HG02571 (cell line): ENCODE measurements at regions not wholly inside any gene's neighbourhood (a gene's known extent, or its start where the extent isn't known, plus 50 kb on each side); places are given as distances from the start of the nearest gene placed in this dataset.

ENCODE experiments used
- ATAC-seq: cut with Tn5 transposase; IDR thresholded peaks from one replicate; pipeline ENCODE4 v1.9.1; 2021; ENCODE audit warnings: mild to moderate bottlenecking, moderate library complexity; ENCODE audit not compliant: unreplicated experiment

DNA sequence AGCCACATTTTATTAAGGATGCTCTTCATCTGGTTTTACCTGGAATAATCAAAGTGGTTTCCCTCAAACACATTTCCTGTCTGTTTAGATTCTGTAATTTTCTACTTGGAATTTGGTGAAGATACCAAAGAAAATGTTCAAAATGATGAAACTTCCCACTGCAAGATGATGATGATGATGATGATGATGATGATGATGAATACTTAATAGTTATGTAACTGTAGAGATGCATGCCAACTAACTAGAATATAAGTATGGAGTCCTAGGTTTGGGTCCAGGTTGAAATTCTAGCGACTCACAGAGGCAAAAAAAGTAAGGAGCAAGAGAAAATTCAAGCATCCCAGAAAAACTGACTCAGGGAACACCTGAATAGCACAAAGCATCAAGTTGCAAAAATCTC is 104.0 kb upstream of the KIAA1217 start:
- ATAC-seq: no peak

GRCh38 chr10:24113901-24114300 is 95.0 kb upstream of the KIAA1217 start:
- no peak for ATAC-seq

DNA sequence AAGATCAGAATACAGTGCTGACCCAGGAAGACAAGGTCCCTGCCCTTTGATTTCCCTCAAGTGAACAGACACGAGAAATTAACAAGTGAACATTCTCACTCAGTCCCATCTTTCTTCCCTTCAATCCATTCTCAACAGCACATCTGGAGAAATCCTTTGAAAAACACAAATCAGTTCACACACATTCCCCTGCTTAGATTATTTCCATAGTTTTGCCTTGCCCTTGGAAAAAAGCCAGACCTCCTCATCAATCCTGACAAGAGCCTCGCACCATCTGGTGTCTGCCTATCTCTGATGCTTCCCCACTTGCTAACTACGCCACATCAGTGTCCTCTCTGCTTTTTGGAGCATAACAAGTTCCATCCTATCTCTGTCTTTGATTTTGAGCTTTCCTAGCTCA is 94.4 kb upstream of the KIAA1217 start:
- no peak for ATAC-seq

DNA sequence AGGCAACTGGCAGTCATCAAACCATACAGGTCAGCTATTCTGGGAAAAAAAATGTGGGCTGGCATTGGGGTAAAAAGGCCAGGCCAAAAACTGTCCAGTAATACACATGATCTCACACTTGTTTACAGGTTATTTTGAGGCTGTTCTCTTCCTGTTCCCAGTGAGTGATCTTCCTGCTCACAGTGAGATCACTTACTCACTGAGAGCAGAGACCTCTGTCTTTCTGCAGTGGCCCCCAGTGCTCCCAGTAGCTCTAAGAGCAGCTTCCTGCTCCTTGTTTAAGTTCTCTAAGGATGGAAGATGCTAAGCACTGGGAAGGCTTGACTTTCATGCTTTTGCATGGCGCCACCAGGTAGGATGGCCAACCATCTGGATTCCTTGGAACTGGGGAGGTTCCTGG is 93.5 kb upstream of the KIAA1217 start:
- ATAC-seq: no peak

- ATAC-seq: no peak
These were observed 90.7 kb upstream of the KIAA1217 start for GRCh38 chr10:24118246-24118645.

GRCh38 chr10:24119896-24120295 is 89.0 kb upstream of the KIAA1217 start:
- no peak for ATAC-seq

GRCh38 chr10:24120646-24121045 is 88.3 kb upstream of the KIAA1217 start:
- no peak for ATAC-seq

- ATAC-seq: no peak
These were observed 81.4 kb upstream of the KIAA1217 start for GRCh38 chr10:24127516-24127915.

DNA sequence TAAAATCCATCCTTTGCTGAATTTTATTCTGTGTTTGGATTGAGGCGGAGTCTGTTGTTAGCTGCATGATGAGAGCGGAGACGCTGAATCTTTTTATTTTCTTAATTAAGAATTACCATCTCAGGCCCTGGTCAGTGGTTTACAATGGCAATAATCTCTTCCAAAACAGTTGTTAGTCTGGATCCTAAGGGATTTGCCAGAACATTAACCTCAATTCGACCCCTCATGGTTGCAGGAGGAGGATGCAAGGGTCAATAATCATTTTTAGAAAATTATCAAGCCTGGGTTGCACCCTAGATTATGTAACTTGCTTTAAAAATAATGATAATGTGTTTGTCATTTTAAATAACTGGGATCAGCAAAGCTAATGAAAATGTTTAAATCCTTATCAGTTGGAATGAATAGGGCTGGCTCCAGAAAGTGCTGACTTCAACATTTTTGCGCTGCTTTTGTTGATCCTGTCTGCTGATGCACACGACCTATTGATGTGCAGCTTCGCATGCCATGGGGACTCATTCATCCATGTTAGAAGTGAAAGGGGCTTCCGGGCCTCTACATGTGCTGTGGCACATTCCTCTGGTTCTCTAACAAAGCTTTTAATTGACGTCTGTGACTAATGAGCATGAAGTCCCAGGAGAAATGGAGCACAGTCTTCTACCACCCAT is 80.7 kb upstream of the KIAA1217 start:
- ATAC-seq: no peak

- no peak for ATAC-seq
These were observed 76.2 kb upstream of the KIAA1217 start for GRCh38 chr10:24132741-24133140.

GRCh38 chr10:24133835-24134234 is 75.1 kb upstream of the KIAA1217 start:
- ATAC-seq: no peak

DNA sequence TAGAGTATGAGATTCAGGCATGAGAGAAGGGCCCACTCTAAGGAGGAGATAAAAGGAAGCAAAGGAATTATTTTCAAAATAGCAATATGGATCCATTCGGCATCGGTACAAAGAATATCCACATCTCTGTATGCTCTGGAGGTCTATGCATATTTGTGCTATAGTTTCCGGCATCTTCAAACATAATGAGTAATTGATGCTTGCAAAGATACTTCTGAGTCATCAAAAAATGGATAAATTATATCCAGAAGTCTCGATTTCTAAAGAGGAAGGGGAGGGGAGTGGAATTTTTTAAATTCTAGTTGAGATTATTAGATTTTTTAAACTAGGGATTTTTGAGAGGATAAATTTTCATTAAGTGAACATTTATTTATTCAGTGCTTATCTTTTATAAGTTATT is 72.9 kb upstream of the KIAA1217 start:
- no peak for ATAC-seq

GRCh38 chr10:24147321-24147720 is 61.6 kb upstream of the KIAA1217 start:
- no peak for ATAC-seq

GRCh38 chr10:24149640-24150039 is 59.3 kb upstream of the KIAA1217 start:
- ATAC-seq: no peak

- ATAC-seq: no peak
These were observed 58.1 kb upstream of the KIAA1217 start for GRCh38 chr10:24150853-24151252.

GRCh38 chr10:24152270-24152669 is 56.7 kb upstream of the KIAA1217 start:
- ATAC-seq: no peak

- ATAC-seq: no peak
These were observed 55.9 kb upstream of the KIAA1217 start for GRCh38 chr10:24153031-24153430.

DNA sequence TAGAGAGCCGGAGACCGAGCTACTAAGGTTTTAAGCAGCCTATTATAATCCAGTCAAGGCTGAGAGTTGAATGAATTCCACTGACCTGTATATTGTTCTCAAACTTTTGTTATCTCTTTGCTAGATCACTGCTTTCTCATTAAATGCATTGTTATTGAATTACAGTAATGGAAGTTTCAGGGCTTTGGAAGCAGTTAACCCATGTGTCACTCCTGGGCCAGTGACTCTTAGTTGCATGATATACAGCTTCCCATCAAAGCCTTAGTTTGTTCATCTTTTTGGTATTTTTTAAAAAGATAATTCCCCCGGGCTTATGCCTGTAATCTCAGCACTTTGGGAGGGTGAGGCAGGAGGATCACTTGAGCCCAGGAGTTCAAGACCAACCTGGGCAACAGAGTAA is 55.4 kb upstream of the KIAA1217 start:
- ATAC-seq: no peak

- ATAC-seq: no peak
These were observed 52.3 kb upstream of the KIAA1217 start for GRCh38 chr10:24156686-24157085.

GRCh38 chr10:24157567-24157966 is 51.4 kb upstream of the KIAA1217 start:
- no peak for ATAC-seq
